ENCODE measurements at regions not wholly inside any gene's neighbourhood (a gene's known extent, or its start where the extent isn't known, plus 50 kb on each side); places are given as distances from the start of the nearest gene placed in this dataset.
"Not testable (repeated sequence)": the region's sequence is repeated elsewhere in the genome, so short reads cannot be mapped to it uniquely, and the experiment has no call there.

DNA sequence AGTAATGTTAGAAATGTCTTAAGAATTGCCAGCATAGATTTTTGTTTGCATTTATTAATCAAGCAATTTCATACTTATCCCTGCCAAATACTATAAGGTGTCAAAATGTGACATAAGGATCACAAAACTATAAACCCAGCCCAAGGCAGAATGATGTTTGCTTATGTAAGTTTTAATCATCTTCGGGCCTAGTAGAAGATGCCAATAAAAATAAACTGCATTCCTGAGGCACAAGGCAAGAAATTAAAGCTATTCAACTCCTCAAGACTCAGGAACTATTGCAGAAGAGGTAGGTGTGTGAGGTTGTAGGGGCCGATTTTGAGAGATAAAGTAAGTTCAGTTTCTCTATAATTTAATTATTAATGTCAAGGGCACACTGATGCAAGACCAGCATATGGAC lies 189.4 kb upstream of the AHR start:
- no peaks in the 10 kb centered on the region for H3K27me3 Mint-ChIP-seq
- H3K4me1 Mint-ChIP-seq (ENCODE audit: unreplicated experiment) = no peaks in the 10 kb centered on the region
- TF ChIP-seq, protein P1, sequence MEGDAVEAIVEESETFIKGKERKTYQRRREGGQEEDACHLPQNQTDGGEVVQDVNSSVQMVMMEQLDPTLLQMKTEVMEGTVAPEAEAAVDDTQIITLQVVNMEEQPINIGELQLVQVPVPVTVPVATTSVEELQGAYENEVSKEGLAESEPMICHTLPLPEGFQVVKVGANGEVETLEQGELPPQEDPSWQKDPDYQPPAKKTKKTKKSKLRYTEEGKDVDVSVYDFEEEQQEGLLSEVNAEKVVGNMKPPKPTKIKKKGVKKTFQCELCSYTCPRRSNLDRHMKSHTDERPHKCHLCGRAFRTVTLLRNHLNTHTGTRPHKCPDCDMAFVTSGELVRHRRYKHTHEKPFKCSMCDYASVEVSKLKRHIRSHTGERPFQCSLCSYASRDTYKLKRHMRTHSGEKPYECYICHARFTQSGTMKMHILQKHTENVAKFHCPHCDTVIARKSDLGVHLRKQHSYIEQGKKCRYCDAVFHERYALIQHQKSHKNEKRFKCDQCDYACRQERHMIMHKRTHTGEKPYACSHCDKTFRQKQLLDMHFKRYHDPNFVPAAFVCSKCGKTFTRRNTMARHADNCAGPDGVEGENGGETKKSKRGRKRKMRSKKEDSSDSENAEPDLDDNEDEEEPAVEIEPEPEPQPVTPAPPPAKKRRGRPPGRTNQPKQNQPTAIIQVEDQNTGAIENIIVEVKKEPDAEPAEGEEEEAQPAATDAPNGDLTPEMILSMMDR (conservative IDR thresholded peaks at IDR 0.05) = no peak
- no peaks in the 10 kb centered on the region for H3K9me3 Mint-ChIP-seq
- H3K4me3 Mint-ChIP-seq = no peak overlapping the region
- no peak overlapping the region for H3K27ac Mint-ChIP-seq
- H3K36me3 Mint-ChIP-seq = no peaks in the 10 kb centered on the region
- DNase-seq (ENCODE audit: extremely low spot score, unreplicated experiment) = no peak

DNA sequence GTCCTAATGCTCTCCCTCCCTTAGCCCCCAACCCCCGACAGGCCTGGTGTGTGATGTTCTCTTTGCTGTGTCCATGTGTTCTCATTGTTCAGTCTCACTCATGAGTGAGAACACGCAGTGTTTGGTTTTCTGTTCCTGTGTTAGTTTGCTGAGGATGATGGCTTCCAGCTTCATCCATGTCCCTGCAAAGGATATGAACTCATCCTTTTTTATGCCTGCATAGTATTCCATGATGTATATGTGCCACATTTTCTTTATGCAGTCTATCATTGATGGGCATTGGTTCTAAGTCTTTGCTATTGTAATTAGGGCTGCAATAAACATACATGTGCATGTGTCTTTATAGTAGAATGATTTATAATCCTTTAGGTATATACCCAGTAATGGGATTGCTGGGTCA lies 184.7 kb upstream of the AHR start:
- not testable (repeated sequence) for H3K4me1 Mint-ChIP-seq (ENCODE audit: unreplicated experiment); H3K36me3 Mint-ChIP-seq; DNase-seq (ENCODE audit: extremely low spot score, unreplicated experiment); H3K9me3 Mint-ChIP-seq; H3K4me3 Mint-ChIP-seq; H3K27ac Mint-ChIP-seq; H3K27me3 Mint-ChIP-seq

DNA sequence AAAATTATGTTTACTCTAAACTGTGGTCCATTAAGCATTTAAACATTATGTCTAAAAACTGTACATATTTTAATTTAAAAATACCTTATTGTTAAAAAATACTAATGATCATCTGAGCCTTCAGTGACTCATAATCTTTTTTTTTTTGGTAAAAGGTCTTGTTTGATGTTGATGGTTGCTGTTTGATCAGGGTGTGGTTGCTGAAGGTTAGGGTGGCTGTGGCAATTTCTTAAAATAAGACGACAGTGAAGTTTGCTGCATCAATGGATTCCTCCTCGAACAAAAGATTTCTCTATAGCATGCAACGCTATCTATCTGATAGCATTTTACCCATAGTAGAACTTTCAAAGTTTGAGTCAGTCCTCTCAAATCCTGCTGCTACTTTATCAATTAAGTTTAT lies 180.0 kb upstream of the AHR start:
- no peaks in the 10 kb centered on the region for H3K4me1 Mint-ChIP-seq (ENCODE audit: unreplicated experiment)
- no peaks in the 10 kb centered on the region for H3K9me3 Mint-ChIP-seq
- no peak overlapping the region for H3K4me3 Mint-ChIP-seq
- H3K27me3 Mint-ChIP-seq = no peaks in the 10 kb centered on the region
- H3K27ac Mint-ChIP-seq = no peak overlapping the region
- no peak for DNase-seq (ENCODE audit: extremely low spot score, unreplicated experiment)
- no peaks in the 10 kb centered on the region for H3K36me3 Mint-ChIP-seq
- TF ChIP-seq, protein P1 (conservative IDR thresholded peaks at IDR 0.05) = no peak

DNA sequence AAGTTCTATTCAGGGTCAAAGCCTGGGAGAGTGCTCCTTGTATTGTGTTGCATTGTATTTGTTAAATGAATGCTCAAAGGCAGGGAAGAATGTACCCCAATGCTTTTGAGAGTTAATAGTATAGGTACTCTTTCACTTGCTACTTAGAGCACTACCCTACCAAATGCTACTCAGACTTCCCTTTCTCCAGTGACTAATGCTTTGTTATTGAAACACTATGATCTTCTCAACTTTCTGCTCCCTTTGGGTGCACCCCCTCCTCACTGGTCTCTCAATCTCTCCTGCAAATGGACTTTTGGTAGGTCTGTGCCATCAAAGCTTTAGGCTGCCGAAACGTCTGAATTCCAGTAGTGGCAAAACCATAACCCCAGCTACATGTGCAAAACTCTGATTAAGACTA lies 177.7 kb upstream of the AHR start:
- Mint-ChIP-seq H3K4me1 (ENCODE audit: unreplicated experiment) (no peaks in the 10 kb centered on the region), H3K9me3 (no peaks in the 10 kb centered on the region), H3K36me3 (no peaks in the 10 kb centered on the region), H3K27ac (no peak overlapping the region), H3K4me3 (no peak overlapping the region), H3K27me3 (no peaks in the 10 kb centered on the region)
- TF ChIP-seq, protein P1 (conservative IDR thresholded peaks at IDR 0.05) = no peak
- no peak for DNase-seq (ENCODE audit: extremely low spot score, unreplicated experiment)

DNA sequence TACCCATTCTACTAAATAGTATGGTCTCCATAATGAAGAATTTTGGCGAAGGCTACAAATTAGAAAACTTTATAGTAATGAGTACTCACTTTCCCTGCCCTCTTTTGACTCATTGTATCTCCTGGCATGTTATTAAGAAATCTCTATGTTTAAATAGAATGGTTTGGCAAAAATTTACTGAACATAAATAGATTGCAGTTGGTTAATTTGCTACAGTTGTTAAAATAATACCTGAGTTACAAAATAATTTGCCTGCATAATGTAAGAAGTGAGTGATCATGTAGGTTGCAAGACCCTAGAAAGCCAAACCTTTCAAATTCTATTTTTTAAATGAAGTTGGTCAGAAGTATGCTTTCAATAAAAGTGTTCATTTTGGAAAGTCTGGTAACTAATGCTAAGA lies 176.8 kb upstream of the AHR start:
- H3K27ac Mint-ChIP-seq = no peak overlapping the region
- no peak overlapping the region for H3K4me3 Mint-ChIP-seq
- H3K36me3 Mint-ChIP-seq = no peaks in the 10 kb centered on the region
- TF ChIP-seq, protein P1 (conservative IDR thresholded peaks at IDR 0.05) = no peak
- DNase-seq (ENCODE audit: extremely low spot score, unreplicated experiment) = no peak
- no peaks in the 10 kb centered on the region for H3K4me1 Mint-ChIP-seq (ENCODE audit: unreplicated experiment)
- H3K9me3 Mint-ChIP-seq = no peaks in the 10 kb centered on the region
- H3K27me3 Mint-ChIP-seq = no peaks in the 10 kb centered on the region

DNA sequence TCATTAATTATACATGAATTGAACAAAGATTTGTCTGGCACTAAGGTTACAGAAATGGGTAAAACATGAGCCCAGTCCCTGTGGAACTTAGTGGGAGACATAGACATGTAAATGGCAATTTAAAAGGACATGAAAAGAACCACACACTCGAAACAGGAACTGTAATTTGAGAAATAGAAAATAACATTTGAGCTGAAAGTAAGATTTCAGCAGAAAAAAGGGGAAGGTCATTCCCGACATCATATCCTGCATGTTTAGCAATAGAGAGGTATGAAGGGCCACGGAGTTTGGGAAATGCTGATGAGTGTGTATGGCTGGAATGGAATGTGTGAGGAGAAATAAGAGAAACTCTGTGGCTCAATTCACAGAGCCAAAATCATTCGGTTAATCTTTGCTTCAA lies 175.4 kb upstream of the AHR start:
- Mint-ChIP-seq H3K4me3 (no peak overlapping the region), H3K4me1 (ENCODE audit: unreplicated experiment) (no peaks in the 10 kb centered on the region), H3K27ac (no peak overlapping the region), H3K9me3 (no peaks in the 10 kb centered on the region), H3K27me3 (no peaks in the 10 kb centered on the region), H3K36me3 (no peaks in the 10 kb centered on the region)
- DNase-seq (ENCODE audit: extremely low spot score, unreplicated experiment) = no peak
- TF ChIP-seq, protein P1 (conservative IDR thresholded peaks at IDR 0.05) = no peak
